Ascending aorta (tissue), 2 donors: ENCODE measurements at regions not wholly inside any gene's neighbourhood (a gene's known extent, or its start where the extent isn't known, plus 50 kb on each side); places are given as distances from the start of the nearest gene placed in this dataset.

Experiments used
- DNase-seq, 2 donors: peaks; one replicate each; pipeline ENCODE4 v3.0.0-alpha.2; 2019; ENCODE audit warnings: low spot score in 2 of 2
- H3K27ac ChIP-seq, 2 donors: fragments of 200-600 bp; sonication (generic); one replicate each; pipeline ENCODE4 v1.5.1; 2016 to 2017; ENCODE audit warnings: mild to moderate bottlenecking in 1 of 2
- H3K27me3 ChIP-seq: fragments of 200-600 bp; sonication (generic); one replicate; pipeline ENCODE4 v1.5.1; 2017
- H3K36me3 ChIP-seq, 2 donors: fragments of 200-600 bp; sonication (generic); one replicate each; pipeline ENCODE4 v1.5.1; 2016
- H3K4me1 ChIP-seq, 2 donors: fragments of 200-600 bp; sonication (generic); one replicate each; pipeline ENCODE4 v1.5.1; 2016 to 2017; ENCODE audit warnings: mild to moderate bottlenecking in 1 of 2
- H3K4me3 ChIP-seq, 2 donors: fragments of 200-600 bp; sonication (generic); one replicate each; pipeline ENCODE4 v1.5.1; 2016 to 2017; ENCODE audit warnings: mild to moderate bottlenecking in 1 of 2
- H3K9me3 ChIP-seq, 2 donors: fragments of 200-600 bp; sonication (generic); one replicate each; pipeline ENCODE4 v1.5.1; 2016
- intact Hi-C: fragments of 100-400 bp; cut with DNase I; formaldehyde crosslinking; loops from one replicate; pipeline ENCODE4 v1.15.1; 2023
- TF ChIP-seq, protein P1 (sequence below), 3 experiments: fragments of 200-600 bp in 2 of 3; fragments of 450-650 bp in 1 of 3; sonication (generic) in 2 of 3; IDR thresholded peaks; one replicate each; pipeline ENCODE4 v1.5.1; 2016 to 2019; ENCODE audit warnings: antibody characterized with exemption in 3 of 3, mild to moderate bottlenecking in 1 of 3, moderate library complexity in 1 of 3

DNA sequence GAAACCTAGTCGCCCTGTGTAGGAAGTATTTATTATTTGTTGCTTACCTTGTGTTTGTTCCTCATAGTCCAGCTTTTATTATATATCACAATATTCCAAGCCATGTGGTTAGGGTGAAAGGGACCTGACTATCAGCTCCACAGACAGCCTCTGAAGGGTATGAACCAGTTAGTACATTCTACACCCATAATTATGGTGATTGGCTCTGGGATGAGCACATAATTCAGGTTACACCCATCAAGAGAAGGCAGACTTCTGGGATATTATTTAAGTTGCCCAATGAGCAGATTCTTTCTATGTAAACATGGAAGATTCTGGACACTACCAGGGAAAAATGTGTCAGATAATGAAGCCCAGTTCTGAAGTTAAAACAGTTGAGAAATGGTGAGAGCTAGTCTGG, 168.0 kb downstream of the KIF4B start:
- H3K4me1 ChIP-seq: no peaks in the 10 kb centered on the region
- no peak overlapping the region for H3K27ac ChIP-seq
- no peaks in the 10 kb centered on the region for H3K9me3 ChIP-seq
- intact Hi-C loops: no loop called here
- no peaks in the 10 kb centered on the region for H3K36me3 ChIP-seq
- H3K27me3 ChIP-seq: no peaks in the 10 kb centered on the region
- DNase-seq: no peak
- no peak overlapping the region for H3K4me3 ChIP-seq
- TF ChIP-seq, protein P1, sequence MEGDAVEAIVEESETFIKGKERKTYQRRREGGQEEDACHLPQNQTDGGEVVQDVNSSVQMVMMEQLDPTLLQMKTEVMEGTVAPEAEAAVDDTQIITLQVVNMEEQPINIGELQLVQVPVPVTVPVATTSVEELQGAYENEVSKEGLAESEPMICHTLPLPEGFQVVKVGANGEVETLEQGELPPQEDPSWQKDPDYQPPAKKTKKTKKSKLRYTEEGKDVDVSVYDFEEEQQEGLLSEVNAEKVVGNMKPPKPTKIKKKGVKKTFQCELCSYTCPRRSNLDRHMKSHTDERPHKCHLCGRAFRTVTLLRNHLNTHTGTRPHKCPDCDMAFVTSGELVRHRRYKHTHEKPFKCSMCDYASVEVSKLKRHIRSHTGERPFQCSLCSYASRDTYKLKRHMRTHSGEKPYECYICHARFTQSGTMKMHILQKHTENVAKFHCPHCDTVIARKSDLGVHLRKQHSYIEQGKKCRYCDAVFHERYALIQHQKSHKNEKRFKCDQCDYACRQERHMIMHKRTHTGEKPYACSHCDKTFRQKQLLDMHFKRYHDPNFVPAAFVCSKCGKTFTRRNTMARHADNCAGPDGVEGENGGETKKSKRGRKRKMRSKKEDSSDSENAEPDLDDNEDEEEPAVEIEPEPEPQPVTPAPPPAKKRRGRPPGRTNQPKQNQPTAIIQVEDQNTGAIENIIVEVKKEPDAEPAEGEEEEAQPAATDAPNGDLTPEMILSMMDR (IDR thresholded peaks at IDR 0.05): no peak

DNA sequence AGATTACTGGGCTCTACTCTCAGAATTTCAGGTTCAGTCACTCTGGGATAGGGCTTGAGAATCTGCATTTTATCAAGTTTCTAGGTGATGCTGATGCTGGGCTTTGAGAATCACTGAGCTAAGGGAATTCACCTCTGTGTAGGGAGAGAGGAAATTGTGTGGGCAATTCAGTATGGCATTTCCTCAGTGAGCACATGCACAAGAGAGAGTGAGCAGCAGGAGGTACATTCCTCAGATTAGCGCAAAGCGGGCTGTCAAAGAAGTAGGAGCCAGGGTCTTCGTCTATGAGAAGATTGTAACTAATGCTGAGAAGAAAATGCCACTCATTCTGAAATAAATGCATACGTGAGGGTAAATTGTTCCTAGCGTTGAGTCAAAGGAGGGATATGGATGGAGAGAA, 175.9 kb downstream of the KIF4B start:
- intact Hi-C loops: no loop called here

DNA sequence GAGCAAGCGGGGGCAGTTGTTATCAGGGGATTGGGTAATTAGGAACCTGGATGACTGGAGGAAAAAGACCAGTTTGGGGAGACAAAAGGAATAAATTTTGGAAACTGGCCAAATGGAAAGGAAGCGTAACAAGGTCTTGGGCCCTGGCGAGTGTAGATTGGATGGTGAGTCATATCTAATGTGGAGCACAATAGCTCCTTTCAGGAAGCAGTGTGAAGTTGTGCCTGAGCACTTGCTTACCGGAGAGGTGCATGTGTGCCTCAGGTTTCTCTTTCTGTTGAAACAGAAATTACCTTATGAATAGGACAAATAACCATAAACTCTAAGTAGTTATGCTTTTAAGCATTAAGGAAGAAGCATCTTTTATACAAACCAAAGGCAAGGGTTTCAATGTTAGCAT, 176.4 kb downstream of the KIF4B start:
- Histone ChIP-seq H3K27me3 (no peaks in the 10 kb centered on the region), H3K4me3 (no peak overlapping the region), H3K36me3 (no peaks in the 10 kb centered on the region), H3K4me1 (no peaks in the 10 kb centered on the region), H3K9me3 (no peaks in the 10 kb centered on the region), H3K27ac (no peak overlapping the region)
- intact Hi-C loops: no loop called here
- TF ChIP-seq, protein P1 (IDR thresholded peaks at IDR 0.05): no peak
- DNase-seq: no peak

More for the DNA sequence above, 175.9 kb downstream of the KIF4B start:
- Histone ChIP-seq H3K9me3 (no peaks in the 10 kb centered on the region), H3K4me3 (no peak overlapping the region), H3K27ac (no peak overlapping the region), H3K4me1 (no peaks in the 10 kb centered on the region), H3K36me3 (no peaks in the 10 kb centered on the region), H3K27me3 (no peaks in the 10 kb centered on the region)
- TF ChIP-seq, protein P1 (IDR thresholded peaks at IDR 0.05): no peak
- DNase-seq: no peak

DNA sequence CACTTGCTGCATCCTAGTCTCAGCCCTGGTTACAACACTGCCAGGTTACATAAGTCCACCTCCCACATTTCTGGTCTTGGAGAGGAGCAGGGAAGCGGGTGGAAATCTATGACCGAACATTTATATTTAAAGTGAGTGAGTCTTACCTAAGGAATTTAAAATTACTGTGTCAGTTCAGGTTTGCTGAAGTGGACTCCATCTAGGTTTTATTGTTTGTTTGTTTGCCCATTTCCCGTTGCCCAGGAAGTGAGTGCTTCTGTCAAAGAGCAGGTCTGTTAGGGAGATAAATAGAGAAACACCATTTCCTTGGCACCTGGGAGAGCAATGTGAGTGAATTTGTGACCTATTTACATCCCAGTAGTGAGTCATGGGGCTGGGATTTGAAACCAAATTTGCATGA, 179.5 kb downstream of the KIF4B start:
- no peaks in the 10 kb centered on the region for H3K4me1 ChIP-seq
- H3K27me3 ChIP-seq: no peaks in the 10 kb centered on the region
- TF ChIP-seq, protein P1 (IDR thresholded peaks at IDR 0.05): no peak
- H3K4me3 ChIP-seq: no peak overlapping the region
- H3K27ac ChIP-seq: no peak overlapping the region
- no peaks in the 10 kb centered on the region for H3K36me3 ChIP-seq
- no peak for DNase-seq
- intact Hi-C loops: no loop called here
- H3K9me3 ChIP-seq: no peaks in the 10 kb centered on the region

DNA sequence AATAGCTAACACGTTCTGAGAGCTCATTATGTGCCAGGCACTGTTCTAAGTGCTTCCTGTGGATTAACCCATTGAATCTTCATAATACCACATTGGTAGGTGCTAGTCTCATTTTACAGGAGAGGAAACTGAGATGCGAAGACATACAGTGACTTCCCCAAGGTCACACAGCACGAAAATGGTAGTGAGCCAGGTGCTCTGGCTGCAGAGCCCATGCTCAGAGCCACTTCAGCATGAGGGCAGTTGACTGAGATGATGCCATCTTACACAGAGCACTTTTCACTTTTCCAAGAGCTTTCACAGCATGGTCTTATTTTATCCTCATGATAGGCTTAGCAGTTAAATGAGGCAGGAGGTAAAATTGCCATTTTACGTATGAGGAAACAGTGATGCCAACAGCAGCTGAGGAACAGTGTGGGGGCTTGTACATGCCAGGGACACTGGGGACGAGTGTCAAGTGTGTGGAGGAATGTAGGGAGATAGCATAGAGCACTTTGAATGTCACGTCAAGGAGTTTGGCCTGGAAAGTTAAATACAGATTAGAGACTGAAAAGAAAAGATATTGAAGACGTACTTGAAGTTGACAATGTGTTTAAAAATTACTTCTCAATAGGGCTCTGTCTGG, 180.0 kb downstream of the KIF4B start:
- H3K27me3 ChIP-seq: no peaks in the 10 kb centered on the region
- H3K36me3 ChIP-seq: no peaks in the 10 kb centered on the region
- no peaks in the 10 kb centered on the region for H3K4me1 ChIP-seq
- H3K27ac ChIP-seq: no peak overlapping the region
- TF ChIP-seq, protein P1 (IDR thresholded peaks at IDR 0.05): no peak
- no peak overlapping the region for H3K4me3 ChIP-seq
- intact Hi-C loops: no loop called here
- no peak for DNase-seq
- H3K9me3 ChIP-seq: no peaks in the 10 kb centered on the region

DNA sequence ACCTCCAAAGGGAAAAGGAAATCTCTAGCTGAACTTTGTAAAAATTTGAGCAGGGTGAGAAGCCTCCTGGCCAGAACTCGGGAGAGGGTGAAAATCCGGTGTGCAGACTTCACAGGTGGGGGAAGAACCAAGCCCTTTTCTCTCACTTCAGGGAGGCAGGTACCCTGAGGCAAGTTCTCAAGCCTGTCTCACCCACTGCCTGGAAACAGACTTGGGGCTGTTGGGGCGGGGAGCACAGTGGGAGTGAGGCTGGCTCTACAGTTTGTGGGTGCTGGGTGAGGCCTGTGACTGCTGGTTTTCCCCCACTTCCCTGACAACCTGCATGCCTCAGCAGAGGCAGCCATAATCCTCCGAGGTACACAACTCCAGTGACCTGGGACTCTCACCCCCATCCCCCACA, 187.1 kb downstream of the KIF4B start:
- Histone ChIP-seq H3K36me3 (no peaks in the 10 kb centered on the region), H3K4me1 (no peaks in the 10 kb centered on the region), H3K27ac (no peak overlapping the region), H3K4me3 (no peak overlapping the region), H3K9me3 (no peaks in the 10 kb centered on the region), H3K27me3 (no peaks in the 10 kb centered on the region)
- TF ChIP-seq, protein P1 (IDR thresholded peaks at IDR 0.05): no peak
- intact Hi-C loops: no loop called here
- no peak for DNase-seq
